HEK293 (cell line): ENCODE measurements at regions not wholly inside any gene's neighbourhood (a gene's known extent, or its start where the extent isn't known, plus 50 kb on each side); places are given as distances from the start of the nearest gene placed in this dataset.

Experiments used
- CTCF ChIA-PET: fragments of 350-600 bp; formaldehyde crosslinking; extraction: SDS; loops from one replicate; lab custom pipeline; 2021; ENCODE audit warnings: antibody characterized with exemption; lab: Yijun Ruan, JAX
- POLR2A ChIA-PET: fragments of 300-600 bp; formaldehyde crosslinking; extraction: SDS; loops from one replicate; lab custom pipeline; 2020; ENCODE audit warnings: antibody characterized with exemption, inconsistent platforms; lab: Yijun Ruan, JAX
- H3K27ac ChIP-seq: fragments of 200-500 bp; sonication (Bioruptor generic); 2 replicates; pipeline ENCODE4 v1.5.1; 2014; ENCODE audit warnings: low read depth, low read length, control low read depth, inconsistent platforms; ENCODE audit errors: extremely low read depth
- H3K36me3 ChIP-seq, 2 experiments: fragments of 200-500 bp in 1 of 2; sonication (Bioruptor generic) in 1 of 2; 1 replicate in 1 of 2; 2 replicates in 1 of 2; pipeline ENCODE4 v1.5.1; 2014 to 2017; ENCODE audit warnings: inconsistent platforms in 2 of 2, low read length in 2 of 2; ENCODE audit not compliant: control insufficient read depth in 2 of 2, insufficient read depth in 1 of 2
- H3K4me1 ChIP-seq: fragments of 200-500 bp; sonication (Bioruptor generic); 2 replicates; pipeline ENCODE4 v1.5.1; 2014; ENCODE audit warnings: mild to moderate bottlenecking, low read length, inconsistent platforms; ENCODE audit not compliant: control insufficient read depth, insufficient read depth
- H3K4me3 ChIP-seq: 2 replicates; pipeline ENCODE4 v1.5.1; 2011; ENCODE audit warnings: low read depth, mild to moderate bottlenecking, control low read depth, low read length, moderate library complexity
- H3K9me3 ChIP-seq: fragments of 200-500 bp; sonication (Bioruptor generic); 2 replicates; pipeline ENCODE4 v1.5.1; 2014; ENCODE audit warnings: low read depth, low read length, inconsistent platforms; ENCODE audit not compliant: control insufficient read depth, insufficient read depth
- ATF2 ChIP-seq: fragments of 450-650 bp; formaldehyde crosslinking; IDR thresholded peaks from 2 replicates; pipeline ENCODE4 v1.5.1; 2016; ENCODE audit warnings: missing biosample characterization, missing genetic modification characterization, low read depth
- EGR2 ChIP-seq: fragments of 450-650 bp; formaldehyde crosslinking; IDR thresholded peaks from 2 replicates; pipeline ENCODE4 v1.5.1; 2016; ENCODE audit warnings: low read depth, missing biosample characterization, missing genetic modification characterization
- ELK4 ChIP-seq: IDR thresholded peaks from 2 replicates; pipeline ENCODE4 v1.6.1; 2011; ENCODE audit warnings: mild to moderate bottlenecking, low read depth, low read length, borderline replicate concordance
- GLIS1 ChIP-seq: fragments of 450-650 bp; formaldehyde crosslinking; IDR thresholded peaks from 2 replicates; pipeline ENCODE4 v1.5.1; 2016; ENCODE audit warnings: missing biosample characterization, missing genetic modification characterization
- KLF1 ChIP-seq: fragments of 450-650 bp; formaldehyde crosslinking; IDR thresholded peaks from 2 replicates; pipeline ENCODE4 v1.5.1; 2016; ENCODE audit warnings: missing biosample characterization, missing genetic modification characterization
- KLF8 ChIP-seq: fragments of 450-650 bp; formaldehyde crosslinking; IDR thresholded peaks from 2 replicates; pipeline ENCODE4 v1.5.1; 2016; ENCODE audit warnings: missing biosample characterization, missing genetic modification characterization
- SCRT1 ChIP-seq: fragments of 450-650 bp; formaldehyde crosslinking; IDR thresholded peaks from 2 replicates; pipeline ENCODE4 v1.5.1; 2016; ENCODE audit warnings: missing biosample characterization, missing genetic modification characterization, borderline replicate concordance
- SCRT2 ChIP-seq: fragments of 450-650 bp; formaldehyde crosslinking; IDR thresholded peaks from 2 replicates; pipeline ENCODE4 v1.5.1; 2016; ENCODE audit warnings: missing biosample characterization, missing genetic modification characterization
- SP2 ChIP-seq: fragments of 450-650 bp; formaldehyde crosslinking; IDR thresholded peaks from 2 replicates; pipeline ENCODE4 v1.5.1; 2016; ENCODE audit warnings: missing biosample characterization, missing genetic modification characterization
- ZFHX2 ChIP-seq: fragments of 450-650 bp; formaldehyde crosslinking; conservative IDR thresholded peaks from 2 replicates; pipeline ENCODE4 v1.5.1; 2016; ENCODE audit warnings: missing biosample characterization, missing genetic modification characterization
- ZNF140 ChIP-seq: fragments of 450-650 bp; formaldehyde crosslinking; IDR thresholded peaks from 2 replicates; pipeline ENCODE4 v1.5.1; 2016; ENCODE audit warnings: missing biosample characterization, missing genetic modification characterization
- ZNF157 ChIP-seq: fragments of 450-650 bp; formaldehyde crosslinking; IDR thresholded peaks from 2 replicates; pipeline ENCODE4 v1.5.1; 2016; ENCODE audit warnings: missing biosample characterization, missing genetic modification characterization
- ZNF16 ChIP-seq: fragments of 450-650 bp; formaldehyde crosslinking; IDR thresholded peaks from 2 replicates; pipeline ENCODE4 v1.5.1; 2016; ENCODE audit warnings: low read depth, missing biosample characterization, missing genetic modification characterization
- ZNF169 ChIP-seq: fragments of 450-650 bp; formaldehyde crosslinking; IDR thresholded peaks from 2 replicates; pipeline ENCODE4 v1.5.1; 2016; ENCODE audit warnings: missing biosample characterization, missing genetic modification characterization
- ZNF248 ChIP-seq: fragments of 450-650 bp; formaldehyde crosslinking; IDR thresholded peaks from 2 replicates; pipeline ENCODE4 v1.5.1; 2017; ENCODE audit warnings: missing biosample characterization, missing genetic modification characterization
- ZNF341 ChIP-seq: fragments of 450-650 bp; formaldehyde crosslinking; IDR thresholded peaks from 2 replicates; pipeline ENCODE4; 2016; ENCODE audit warnings: low read depth, missing biosample characterization, missing genetic modification characterization
- ZNF391 ChIP-seq: fragments of 450-650 bp; formaldehyde crosslinking; IDR thresholded peaks from 2 replicates; pipeline ENCODE4 v1.5.1; 2016; ENCODE audit warnings: low read depth, missing biosample characterization, missing genetic modification characterization, borderline replicate concordance
- ZNF433 ChIP-seq: fragments of 450-650 bp; formaldehyde crosslinking; IDR thresholded peaks from 2 replicates; pipeline ENCODE4 v1.5.1; 2016; ENCODE audit warnings: missing biosample characterization, missing genetic modification characterization, low read depth
- ZNF580 ChIP-seq: fragments of 450-650 bp; formaldehyde crosslinking; IDR thresholded peaks from 2 replicates; pipeline ENCODE4 v1.5.1; 2016; ENCODE audit warnings: missing biosample characterization, missing genetic modification characterization
- ZNF623 ChIP-seq: fragments of 450-650 bp; formaldehyde crosslinking; IDR thresholded peaks from 2 replicates; pipeline ENCODE4 v1.5.1; 2016; ENCODE audit warnings: missing biosample characterization, missing genetic modification characterization
- ZNF704 ChIP-seq: fragments of 450-650 bp; formaldehyde crosslinking; IDR thresholded peaks from 2 replicates; pipeline ENCODE4 v1.5.1; 2016; ENCODE audit warnings: missing biosample characterization, missing genetic modification characterization
- ZSCAN5A ChIP-seq: fragments of 450-650 bp; formaldehyde crosslinking; IDR thresholded peaks from 2 replicates; pipeline ENCODE4 v1.5.1; 2016; ENCODE audit warnings: missing biosample characterization, missing genetic modification characterization

- no peak for TF ChIP-seq ZNF140
- TF ChIP-seq ZNF580, result no peak
- no peak for TF ChIP-seq ZNF169 (tag by site-specific recombination)
- TF ChIP-seq ZNF16 (tag by site-specific recombination), result no peak
- TF ChIP-seq ZNF391 (tag by site-specific recombination), result no peak
- TF ChIP-seq SP2 (tag by site-specific recombination), result no peak
Observed at GRCh38 chr6:118706702-118707101, 55.3 kb upstream of the CEP85L start (continued).

GRCh38 chr6:118705544-118706491, 54.4 kb upstream of the CEP85L start:
- TF ChIP-seq KLF8 (no peak), ZFHX2 (tag by site-specific recombination) (peak; percentile 55), ZNF341 (no peak), GLIS1 (tag by site-specific recombination) (0 out of 2 replicates have a peak, but pooled peaks have one; percentile 21), ZNF433 (tag by site-specific recombination) (no peak), EGR2 (tag by site-specific recombination) (0 out of 2 replicates have a peak, but pooled peaks have one; percentile 26), ZNF623 (no peak), ZNF169 (tag by site-specific recombination) (no peak), ZSCAN5A (tag by site-specific recombination) (no peak), SCRT2 (peak; percentile 85), ELK4 (no peak), ATF2 (tag by site-specific recombination) (no peak), ZNF248 (tag by site-specific recombination) (no peak), ZNF157 (tag by site-specific recombination) (no peak), ZNF16 (tag by site-specific recombination) (no peak), ZNF704 (tag by site-specific recombination) (no peak), KLF1 (tag by site-specific recombination) (no peak), SCRT1 (0 out of 2 replicates have a peak, but pooled peaks have one; percentile 21)
- POLR2A ChIA-PET, result interaction anchor here (0.6 kb wide), 1 partner anchor 206 kb away, joined by 3 read pairs; no protein-coding TSS in a partner anchor
- CTCF ChIA-PET, result interaction anchor here (0.6 to 1.5 kb wide), 4 partner anchors 21 to 799 kb away, joined by 3 to 4 read pairs (median 4); partner anchors contain the start of gene SLC35F1
- Histone ChIP-seq H3K9me3 (no peaks in the 10 kb centered on the region), H3K4me1 (peaks cover 5% of the 10 kb centered on the region), H3K4me3 (no peak overlapping the region), H3K27ac (no peak overlapping the region), H3K36me3 (no peaks in the 10 kb centered on the region)
